Neural progenitor cell (in vitro differentiated cells): ENCODE measurements at regions not wholly inside any gene's neighbourhood (a gene's known extent, or its start where the extent isn't known, plus 50 kb on each side); places are given as distances from the start of the nearest gene placed in this dataset.

Source experiments
- DNase-seq: peaks from one replicate; pipeline ENCODE4 v3.0.0-alpha.2; 2016; ENCODE audit warnings: low spot score
- H2AFZ ChIP-seq: fragments of 200-600 bp; sonication (generic); replicated peaks from 2 replicates; pipeline ENCODE4 v1.6.1; 2016; ENCODE audit warnings: antibody characterized with exemption
- H3F3A ChIP-seq: fragments of 200-600 bp; sonication (generic); 2 replicates; pipeline ENCODE4 v1.6.1; 2016; ENCODE audit warnings: antibody characterized with exemption, low read depth
- H3K27ac ChIP-seq: fragments of 200-600 bp; sonication (generic); 2 replicates; pipeline ENCODE4 v1.5.1; 2016; ENCODE audit warnings: mild to moderate bottlenecking
- H3K27me3 ChIP-seq: fragments of 200-600 bp; sonication (generic); 2 replicates; pipeline ENCODE4 v1.6.1; 2016; ENCODE audit warnings: mild to moderate bottlenecking, moderate library complexity
- H3K36me3 ChIP-seq: fragments of 200-600 bp; sonication (generic); 2 replicates; pipeline ENCODE4 v1.5.1; 2016
- H3K4me1 ChIP-seq: fragments of 200-600 bp; sonication (generic); 2 replicates; pipeline ENCODE4 v1.6.1; 2016; ENCODE audit warnings: mixed run types
- H3K4me2 ChIP-seq: fragments of 200-600 bp; sonication (generic); 2 replicates; pipeline ENCODE4 v1.6.1; 2016
- H3K4me3 ChIP-seq: fragments of 200-600 bp; sonication (generic); 2 replicates; pipeline ENCODE4 v1.5.1; 2016
- H3K79me2 ChIP-seq: fragments of 200-600 bp; sonication (generic); 2 replicates; pipeline ENCODE4 v1.6.1; 2016; ENCODE audit warnings: low read depth
- H3K9ac ChIP-seq: fragments of 200-600 bp; sonication (generic); 2 replicates; pipeline ENCODE4 v1.6.1; 2016
- H3K9me3 ChIP-seq: fragments of 200-600 bp; sonication (generic); 2 replicates; pipeline ENCODE4 v1.5.1; 2016; ENCODE audit warnings: low read depth
- H4K20me1 ChIP-seq: fragments of 200-600 bp; sonication (generic); 2 replicates; pipeline ENCODE4 v1.6.1; 2016; ENCODE audit warnings: low read depth
- H3K27ac Mint-ChIP-seq: 3 replicates; pipeline ENCODE4 v1.8.0; 2021; ENCODE audit warnings: mixed read lengths
- H3K27me3 Mint-ChIP-seq: 2 replicates; pipeline ENCODE4 v1.8.0; 2022; ENCODE audit warnings: low read depth, mild to moderate bottlenecking, inconsistent platforms, moderate library complexity, mixed read lengths; ENCODE audit not compliant: insufficient read depth
- H3K36me3 Mint-ChIP-seq: 3 replicates; pipeline ENCODE4 v1.8.0; 2021; ENCODE audit warnings: mixed read lengths
- H3K4me1 Mint-ChIP-seq: 3 replicates; pipeline ENCODE4 v1.8.0; 2021; ENCODE audit warnings: mixed read lengths
- H3K4me3 Mint-ChIP-seq: 3 replicates; pipeline ENCODE4 v1.8.0; 2021; ENCODE audit warnings: mild to moderate bottlenecking, moderate library complexity, mixed read lengths
- H3K9me3 Mint-ChIP-seq: 3 replicates; pipeline ENCODE4 v1.8.0; 2020; ENCODE audit warnings: mixed read lengths
- EZH2 ChIP-seq: fragments of 200-600 bp; sonication (generic); IDR thresholded peaks from 2 replicates; pipeline ENCODE4 v1.6.1; 2017; ENCODE audit warnings: antibody characterized with exemption, mild to moderate bottlenecking, moderate library complexity
- EZH2phosphoT487 ChIP-seq: fragments of 200-600 bp; sonication (generic); IDR thresholded peaks from 2 replicates; pipeline ENCODE4 v1.6.1; 2017; ENCODE audit warnings: antibody characterized with exemption
- TF ChIP-seq, protein P1 (sequence below): fragments of 200-600 bp; sonication (generic); IDR thresholded peaks from 2 replicates; pipeline ENCODE4 v1.5.1; 2017; ENCODE audit warnings: antibody characterized with exemption, mild to moderate bottlenecking

DNA sequence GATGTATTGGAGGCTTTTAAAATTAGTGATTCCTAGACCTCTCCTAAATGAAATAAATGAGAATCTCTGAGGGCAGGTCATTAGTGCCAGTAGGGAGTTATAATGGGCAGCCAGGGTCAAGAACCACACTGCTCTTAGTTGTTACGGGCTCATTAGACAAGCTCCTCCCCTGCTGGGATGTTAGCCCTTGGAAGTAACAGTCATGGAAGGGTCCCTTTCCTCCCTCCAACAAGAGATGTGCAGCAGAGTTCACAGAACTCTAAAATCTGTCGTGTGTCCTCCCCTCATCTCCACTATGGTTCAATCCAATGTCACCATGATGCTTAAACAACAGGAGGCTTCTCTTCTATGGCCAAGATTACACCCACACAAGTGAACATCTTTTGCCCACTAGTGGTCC is 419.5 kb downstream of the INSC start:
- Histone ChIP-seq H3F3A (peaks cover 11% of the 10 kb centered on the region), H3K79me2 (no peaks in the 10 kb centered on the region), H3K27ac (no peak overlapping the region), H3K4me1 (peaks cover 20% of the 10 kb centered on the region), H3K9ac (no peak overlapping the region), H4K20me1 (no peaks in the 10 kb centered on the region), H3K9me3 (no peaks in the 10 kb centered on the region), H3K36me3 (no peaks in the 10 kb centered on the region), H2AFZ (no peak overlapping the region), H3K4me3 (no peak overlapping the region), H3K27me3 (no peaks in the 10 kb centered on the region), H3K4me2 (no peak overlapping the region)
- no peak overlapping the region for H3K27ac Mint-ChIP-seq
- peaks cover 4% of the 10 kb centered on the region for H3K27me3 Mint-ChIP-seq
- DNase-seq = no peak
- TF ChIP-seq EZH2phosphoT487 (no peak), EZH2 (no peak)
- TF ChIP-seq, protein P1, sequence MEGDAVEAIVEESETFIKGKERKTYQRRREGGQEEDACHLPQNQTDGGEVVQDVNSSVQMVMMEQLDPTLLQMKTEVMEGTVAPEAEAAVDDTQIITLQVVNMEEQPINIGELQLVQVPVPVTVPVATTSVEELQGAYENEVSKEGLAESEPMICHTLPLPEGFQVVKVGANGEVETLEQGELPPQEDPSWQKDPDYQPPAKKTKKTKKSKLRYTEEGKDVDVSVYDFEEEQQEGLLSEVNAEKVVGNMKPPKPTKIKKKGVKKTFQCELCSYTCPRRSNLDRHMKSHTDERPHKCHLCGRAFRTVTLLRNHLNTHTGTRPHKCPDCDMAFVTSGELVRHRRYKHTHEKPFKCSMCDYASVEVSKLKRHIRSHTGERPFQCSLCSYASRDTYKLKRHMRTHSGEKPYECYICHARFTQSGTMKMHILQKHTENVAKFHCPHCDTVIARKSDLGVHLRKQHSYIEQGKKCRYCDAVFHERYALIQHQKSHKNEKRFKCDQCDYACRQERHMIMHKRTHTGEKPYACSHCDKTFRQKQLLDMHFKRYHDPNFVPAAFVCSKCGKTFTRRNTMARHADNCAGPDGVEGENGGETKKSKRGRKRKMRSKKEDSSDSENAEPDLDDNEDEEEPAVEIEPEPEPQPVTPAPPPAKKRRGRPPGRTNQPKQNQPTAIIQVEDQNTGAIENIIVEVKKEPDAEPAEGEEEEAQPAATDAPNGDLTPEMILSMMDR = no peak
- peaks cover 8% of the 10 kb centered on the region for H3K9me3 Mint-ChIP-seq
- no peak overlapping the region for H3K4me3 Mint-ChIP-seq
- peaks cover 10% of the 10 kb centered on the region for H3K4me1 Mint-ChIP-seq
- H3K36me3 Mint-ChIP-seq = peaks cover 2% of the 10 kb centered on the region

GRCh38 chr11:15535414-15535813 is 420.7 kb downstream of the INSC start:
- Histone ChIP-seq H3K27me3 (no peaks in the 10 kb centered on the region), H3K4me2 (no peak overlapping the region), H3K4me3 (no peak overlapping the region), H3F3A (peaks cover 11% of the 10 kb centered on the region), H3K27ac (no peak overlapping the region), H3K9ac (no peak overlapping the region), H3K4me1 (peaks cover 27% of the 10 kb centered on the region), H3K79me2 (no peaks in the 10 kb centered on the region), H3K36me3 (no peaks in the 10 kb centered on the region), H4K20me1 (no peaks in the 10 kb centered on the region), H3K9me3 (no peaks in the 10 kb centered on the region), H2AFZ (no peak overlapping the region)
- Mint-ChIP-seq H3K36me3 (peaks cover 2% of the 10 kb centered on the region), H3K4me1 (peaks cover 21% of the 10 kb centered on the region), H3K27me3 (peaks cover 4% of the 10 kb centered on the region), H3K27ac (no peak overlapping the region), H3K4me3 (no peak overlapping the region), H3K9me3 (peaks cover 8% of the 10 kb centered on the region)
- DNase-seq = no peak
- TF ChIP-seq EZH2 = no peak

GRCh38 chr11:15536438-15536837 is 421.7 kb downstream of the INSC start:
- H3K4me1 Mint-ChIP-seq = peaks cover 21% of the 10 kb centered on the region
- peak; percentile 33 for DNase-seq
- Histone ChIP-seq H3F3A (peaks cover 11% of the 10 kb centered on the region), H3K4me1 (peaks cover 27% of the 10 kb centered on the region), H3K9ac (no peak overlapping the region), H2AFZ (peak overlapping the region; percentile 65), H3K27me3 (no peaks in the 10 kb centered on the region), H3K36me3 (no peaks in the 10 kb centered on the region), H3K27ac (peak overlapping the region; percentile 26), H3K9me3 (no peaks in the 10 kb centered on the region), H3K4me3 (no peak overlapping the region), H4K20me1 (no peaks in the 10 kb centered on the region), H3K4me2 (peak overlapping the region; percentile 60), H3K79me2 (no peaks in the 10 kb centered on the region)
- H3K36me3 Mint-ChIP-seq = peaks cover 2% of the 10 kb centered on the region
- no peak for TF ChIP-seq EZH2
- TF ChIP-seq, protein P1 = no peak
- no peak for TF ChIP-seq EZH2phosphoT487
- peaks cover 5% of the 10 kb centered on the region for H3K9me3 Mint-ChIP-seq
- H3K27ac Mint-ChIP-seq = no peak overlapping the region
- H3K27me3 Mint-ChIP-seq = peaks cover 4% of the 10 kb centered on the region
- H3K4me3 Mint-ChIP-seq = no peak overlapping the region

- Histone ChIP-seq H3K4me1 (peaks cover 29% of the 10 kb centered on the region), H3K4me3 (no peak overlapping the region), H3K79me2 (no peaks in the 10 kb centered on the region), H3K9ac (no peak overlapping the region), H3K4me2 (no peak overlapping the region), H3K27ac (no peak overlapping the region), H3K27me3 (no peaks in the 10 kb centered on the region), H3F3A (peaks cover 16% of the 10 kb centered on the region), H2AFZ (no peak overlapping the region), H4K20me1 (no peaks in the 10 kb centered on the region), H3K36me3 (no peaks in the 10 kb centered on the region), H3K9me3 (no peaks in the 10 kb centered on the region)
- Mint-ChIP-seq H3K4me1 (peaks cover 18% of the 10 kb centered on the region), H3K27me3 (peaks cover 4% of the 10 kb centered on the region), H3K27ac (peak overlapping the region; percentile 20), H3K36me3 (no peaks in the 10 kb centered on the region), H3K4me3 (no peak overlapping the region), H3K9me3 (no peaks in the 10 kb centered on the region)
- TF ChIP-seq EZH2 (no peak), EZH2phosphoT487 (no peak)
- TF ChIP-seq, protein P1 = no peak
- DNase-seq = no peak
These were observed 424.9 kb downstream of the INSC start for GRCh38 chr11:15539645-15540044.
